HepG2 (cell line): ENCODE measurements at regions not wholly inside any gene's neighbourhood (a gene's known extent, or its start where the extent isn't known, plus 50 kb on each side); places are given as distances from the start of the nearest gene placed in this dataset.

Experiments used
- ATAC-seq: fragments of 200-7000 bp; cut with Tn5 transposase; 3 replicates; pipeline ENCODE4 v1.9.1; 2020; ENCODE audit warnings: mild to moderate bottlenecking, moderate library complexity
- BruUV-seq: library from RNA; stranded (reverse); fragments of 400-500 nt; replicated peaks from 2 replicates; lab custom pipeline; 2021; lab: Mats Ljungman, UMichigan
- CTCF ChIA-PET: fragments of 300-600 bp; formaldehyde crosslinking; extraction: SDS; loops from one replicate; lab custom pipeline; 2021; ENCODE audit warnings: low total read pairs, inconsistent platforms, low intra/inter-chr PET ratio; lab: Yijun Ruan, JAX
- POLR2A ChIA-PET: fragments of 350-600 bp; sonication (Branson Sonifier 250); formaldehyde crosslinking; loops from one replicate; lab custom pipeline; 2020; ENCODE audit warnings: antibody characterized with exemption, inconsistent platforms; lab: Yijun Ruan, JAX
- DNase-seq: peaks from one replicate; pipeline ENCODE4 v3.0.0-alpha.2; 2015; ENCODE audit warnings: low spot score
- FAIRE-seq: peaks from 3 replicates; lab custom pipeline; 2011; peaks lifted over from hg19 to GRCh38; lab: Jason Lieb, UNC
- H2AFZ ChIP-seq: one replicate; pipeline ENCODE4 v1.6.1; 2011; ENCODE audit warnings: low read length, inconsistent platforms
- H3K27ac ChIP-seq: fragments of 300-600 bp; 3 replicates; pipeline ENCODE4 v1.8.0; 2011; ENCODE audit warnings: mixed run types, mild to moderate bottlenecking, mixed read lengths, low read length, inconsistent platforms; ENCODE audit not compliant: insufficient read depth; ENCODE audit errors: extremely low read length
- H3K27me3 ChIP-seq, 2 experiments: fragments of 200-600 bp in 1 of 2; 2 replicates in 1 of 2; 3 replicates in 1 of 2; pipeline versions ENCODE4 v1.6.0 to v1.8.0; 2011; ENCODE audit warnings: low read length in 2 of 2, mild to moderate bottlenecking in 2 of 2, moderate library complexity in 2 of 2, inconsistent platforms in 1 of 2; ENCODE audit not compliant: insufficient read depth in 2 of 2, control insufficient read depth in 1 of 2
- H3K36me3 ChIP-seq, 2 experiments: fragments of 200-600 bp in 1 of 2; replicated peaks in 1 of 2; 2 replicates in 1 of 2; 3 replicates in 1 of 2; pipeline versions ENCODE4 v1.5.1 to v1.8.0; 2011; ENCODE audit warnings: low read length in 2 of 2, inconsistent platforms in 1 of 2; ENCODE audit not compliant: insufficient read depth in 2 of 2, control insufficient read depth in 1 of 2
- H3K4me1 ChIP-seq: 2 replicates; pipeline ENCODE4 v1.5.1; 2012; ENCODE audit warnings: low read length, inconsistent platforms; ENCODE audit not compliant: insufficient read depth
- H3K4me2 ChIP-seq: 2 replicates; pipeline ENCODE4 v1.6.0; 2011; ENCODE audit warnings: low read depth, low read length, inconsistent platforms
- H3K4me3 ChIP-seq, 3 experiments: fragments of 200-600 bp in 1 of 3; sonication (generic), shearing (Covaris generic) in 1 of 3; replicated peaks in 1 of 3; 2 replicates each; pipeline ENCODE4 v1.5.1; 2011 to 2016; ENCODE audit warnings: low read length in 3 of 3, inconsistent platforms in 2 of 3, low read depth in 2 of 3, mild to moderate bottlenecking in 2 of 3, control low read depth in 1 of 3, mixed read lengths in 1 of 3; ENCODE audit not compliant: insufficient read depth in 1 of 3
- H3K79me2 ChIP-seq: one replicate; pipeline ENCODE4 v1.6.1; 2011; ENCODE audit warnings: low read length, inconsistent platforms; ENCODE audit not compliant: insufficient read depth
- H3K9ac ChIP-seq: 2 replicates; pipeline ENCODE4 v1.6.0; 2011; ENCODE audit warnings: mild to moderate bottlenecking, low read depth, low read length, inconsistent platforms; ENCODE audit not compliant: insufficient read depth
- H3K9me3 ChIP-seq: 2 replicates; pipeline ENCODE4 v1.5.1; 2012; ENCODE audit warnings: mild to moderate bottlenecking, low read length
- H4K20me1 ChIP-seq: 2 replicates; pipeline ENCODE4 v1.6.0; 2011; ENCODE audit warnings: inconsistent platforms, mild to moderate bottlenecking, low read length, moderate library complexity; ENCODE audit not compliant: insufficient read depth
- ARID2 ChIP-seq: sonication (generic); formaldehyde crosslinking; IDR thresholded peaks from 2 replicates; pipeline ENCODE4 v1.8.1; 2022; ENCODE audit warnings: mild to moderate bottlenecking, missing genetic modification reagents, borderline replicate concordance
- ELF4 ChIP-seq: sonication (generic); formaldehyde crosslinking; IDR thresholded peaks from 2 replicates; pipeline ENCODE4 v1.5.0; 2020; ENCODE audit warnings: missing genetic modification reagents, mild to moderate bottlenecking, moderate library complexity, borderline replicate concordance
- NCOA2 ChIP-seq: sonication (generic); formaldehyde crosslinking; IDR thresholded peaks from 2 replicates; pipeline ENCODE4 v1.8.0; 2022; ENCODE audit warnings: inconsistent platforms
- SOX13 ChIP-seq, 3 experiments: fragments of 450-650 bp in 1 of 3; sonication (generic) in 1 of 3; formaldehyde crosslinking in 1 of 3; IDR thresholded peaks in 2 of 3; conservative IDR thresholded peaks in 1 of 3; 2 replicates each; pipeline versions ENCODE4 v1.5.0 to v1.6.1; 2016 to 2020; ENCODE audit warnings: antibody characterized with exemption in 1 of 3, mild to moderate bottlenecking in 1 of 3, missing compliant biosample characterization in 1 of 3, missing genetic modification reagents in 1 of 3, moderate library complexity in 1 of 3
- U2AF1 ChIP-seq: fragments of 200-400 bp; formaldehyde crosslinking; optimal IDR thresholded peaks from 2 replicates; pipeline ENCODE3; 2017; ENCODE audit warnings: mild to moderate bottlenecking, low read depth, low read length
- ZNF253 ChIP-seq: sonication (generic); formaldehyde crosslinking; IDR thresholded peaks from 2 replicates; pipeline ENCODE4 v1.8.0; 2022; ENCODE audit warnings: mild to moderate bottlenecking, missing genetic modification reagents, borderline replicate concordance
- ZNF670 ChIP-seq: sonication (generic); formaldehyde crosslinking; IDR thresholded peaks from 2 replicates; pipeline ENCODE4 v1.8.0; 2022; ENCODE audit warnings: mild to moderate bottlenecking, missing genetic modification reagents, borderline replicate concordance
- ZNF709 ChIP-seq: sonication (generic); formaldehyde crosslinking; IDR thresholded peaks from 2 replicates; pipeline ENCODE4 v1.5.0; 2020; ENCODE audit warnings: mild to moderate bottlenecking, missing genetic modification reagents
- ZNF776 ChIP-seq: sonication (generic); formaldehyde crosslinking; IDR thresholded peaks from 2 replicates; pipeline ENCODE4 v1.4.0; 2020; ENCODE audit warnings: mild to moderate bottlenecking, missing genetic modification reagents
- ZNF879 ChIP-seq: sonication (generic); formaldehyde crosslinking; IDR thresholded peaks from 2 replicates; pipeline ENCODE4 v1.8.1; 2023; ENCODE audit warnings: missing genetic modification reagents
- WGBS: methylation state at CpG from one replicate; pipeline ENCODE4 v1.1.6; 2017; ENCODE audit warnings: low lambda C conversion rate; 5-methylcytosine and 5-hydroxymethylcytosine counted together
- in situ Hi-C: cut with HindIII; loops from 2 replicates; pipeline ENCODE4 v1.10.0; 2017; ENCODE audit warnings: low pct_unique_long_range_greater_than_20kb; ENCODE audit not compliant: extremely low pct_ligation_motif_present
- intact Hi-C: fragments of 100-400 bp; cut with micrococcal nuclease; formaldehyde crosslinking; loops from one replicate; pipeline ENCODE4 v1.10.0; 2022; ENCODE audit not compliant: unreplicated experiment
- TF ChIP-seq, protein P1 (sequence below): sonication (generic); formaldehyde crosslinking; IDR thresholded peaks from 2 replicates; pipeline ENCODE4 v1.4.0; 2020; ENCODE audit warnings: missing genetic modification reagents, low read depth, mild to moderate bottlenecking, borderline replicate concordance
- TF ChIP-seq, protein P2 (sequence below): sonication (generic); formaldehyde crosslinking; IDR thresholded peaks from 2 replicates; pipeline ENCODE4 v1.4.0; 2020; ENCODE audit warnings: low read depth, mild to moderate bottlenecking, missing genetic modification reagents
- TF ChIP-seq, protein P3 (sequence below): sonication (generic); formaldehyde crosslinking; IDR thresholded peaks from 2 replicates; pipeline ENCODE4 v1.4.0; 2020; ENCODE audit warnings: mild to moderate bottlenecking, missing genetic modification reagents

DNA sequence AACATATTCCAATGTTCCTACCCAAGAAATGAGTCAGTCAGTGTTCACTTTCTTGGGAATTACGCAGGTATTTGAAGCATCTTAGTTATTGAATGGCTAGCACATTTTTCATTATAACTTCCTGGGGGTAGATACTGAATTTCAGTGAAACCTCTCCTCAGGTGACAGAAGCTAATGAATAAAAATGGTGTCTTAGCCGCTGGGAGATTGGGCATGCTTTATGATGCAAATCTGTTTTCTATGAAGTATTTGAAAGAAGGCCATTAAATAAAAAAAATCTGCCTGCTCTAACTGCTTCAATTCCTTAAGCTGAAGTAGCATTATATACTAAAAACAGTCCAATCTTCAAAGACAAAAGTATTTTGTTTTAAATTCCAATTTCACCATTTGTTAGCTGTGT is 132.8 kb upstream of the CYRIA start (continued):
- TF ChIP-seq SOX13 (IDR thresholded peaks at IDR 0.05) (no peak), SOX13 (CRISPR knock-in tag; conservative IDR thresholded peaks at IDR 0.05 in 1 of 2, IDR thresholded peaks at IDR 0.05 in 1 of 2) (no peak), ZNF253 (CRISPR knock-in tag) (no peak), ARID2 (CRISPR knock-in tag) (no peak)
- TF ChIP-seq, all 625 proteins: peak for 0

DNA sequence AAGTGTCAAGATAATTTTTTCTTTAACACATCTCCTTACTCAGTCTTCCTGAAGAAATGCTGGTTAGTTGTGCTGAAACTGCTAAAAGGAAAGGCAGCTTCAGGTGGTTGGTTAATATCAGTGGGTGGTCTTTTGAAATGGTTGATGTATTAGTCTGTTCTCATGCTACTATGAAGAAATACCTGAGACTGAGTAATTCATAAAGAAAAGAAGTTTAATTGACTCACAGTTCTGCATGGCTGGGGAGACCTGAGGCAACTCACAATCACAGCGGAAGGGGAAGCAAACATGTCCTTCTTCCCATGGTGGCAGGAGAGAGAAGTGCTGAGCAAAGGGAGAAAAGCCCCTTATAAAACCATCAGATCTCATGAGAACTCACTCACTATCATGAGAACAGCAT is 125.9 kb upstream of the CYRIA start:
- no peak for DNase-seq
- Histone ChIP-seq H3K9me3 (no peaks in the 10 kb centered on the region), H4K20me1 (no peaks in the 10 kb centered on the region), H3K36me3 (no peaks in the 10 kb centered on the region), H2AFZ (no peak overlapping the region), H3K4me1 (no peaks in the 10 kb centered on the region), H3K4me2 (no peak overlapping the region), H3K27me3 (no peaks in the 10 kb centered on the region), H3K9ac (no peak overlapping the region), H3K27ac (no peak overlapping the region), H3K79me2 (no peaks in the 10 kb centered on the region), H3K4me3 (no peak overlapping the region)
- intact Hi-C loops (no loop called here), in situ Hi-C loops (no loop called here)
- POLR2A ChIA-PET, result no interaction called here
- TF ChIP-seq ZNF709 (CRISPR knock-in tag) (no peak), ZNF670 (CRISPR knock-in tag) (no peak), U2AF1 (no peak)
- ATAC-seq, result no peak
- no TSS peak for BruUV-seq
- WGBS, result 73% methylated on average over 1 of the region's 1 CpG
- FAIRE-seq, result no peak
- CTCF ChIA-PET, result no interaction called here

DNA sequence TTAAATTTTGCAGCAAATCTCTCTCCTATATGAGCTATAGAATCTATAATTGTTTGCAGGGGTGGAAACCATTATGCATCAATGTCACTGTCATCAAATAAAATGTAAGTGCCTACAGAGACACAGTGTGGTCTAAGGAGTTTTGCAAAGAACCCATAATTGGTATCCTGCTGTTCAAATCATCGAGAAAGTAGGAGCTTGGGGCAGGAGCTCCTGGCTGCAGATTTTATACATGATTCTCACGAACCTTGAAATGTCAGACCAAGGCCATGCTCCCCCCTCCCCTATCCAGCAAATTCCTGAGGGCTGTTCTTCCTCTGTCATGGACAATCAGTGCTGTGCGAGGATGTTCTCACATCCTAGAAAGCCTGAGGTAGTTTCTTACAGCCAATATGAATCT is 119.5 kb upstream of the CYRIA start:
- Histone ChIP-seq H4K20me1 (no peaks in the 10 kb centered on the region), H3K27ac (no peak overlapping the region), H3K4me2 (no peak overlapping the region), H3K27me3 (no peaks in the 10 kb centered on the region), H3K9ac (no peak overlapping the region), H3K9me3 (no peaks in the 10 kb centered on the region), H3K36me3 (no peaks in the 10 kb centered on the region), H3K79me2 (no peaks in the 10 kb centered on the region), H2AFZ (no peak overlapping the region), H3K4me1 (no peaks in the 10 kb centered on the region), H3K4me3 (no peak overlapping the region)
- DNase-seq (no peak), FAIRE-seq (no peak), ATAC-seq (no peak)
- 22% methylated on average over 3 of the region's 3 CpGs for WGBS
- POLR2A ChIA-PET, result no interaction called here
- CTCF ChIA-PET, result no interaction called here
- BruUV-seq, result no TSS peak
- intact Hi-C loops (no loop called here), in situ Hi-C loops (no loop called here)
- TF ChIP-seq, protein P1, sequence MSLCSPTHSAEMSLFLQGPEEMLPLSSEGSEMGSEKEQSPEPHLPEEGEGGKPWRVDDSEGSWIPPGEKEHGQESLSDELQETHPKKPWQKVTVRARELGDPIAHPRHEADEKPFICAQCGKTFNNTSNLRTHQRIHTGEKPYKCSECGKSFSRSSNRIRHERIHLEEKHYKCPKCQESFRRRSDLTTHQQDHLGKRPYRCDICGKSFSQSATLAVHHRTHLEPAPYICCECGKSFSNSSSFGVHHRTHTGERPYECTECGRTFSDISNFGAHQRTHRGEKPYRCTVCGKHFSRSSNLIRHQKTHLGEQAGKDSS, result no peak
- TF ChIP-seq, protein P2, sequence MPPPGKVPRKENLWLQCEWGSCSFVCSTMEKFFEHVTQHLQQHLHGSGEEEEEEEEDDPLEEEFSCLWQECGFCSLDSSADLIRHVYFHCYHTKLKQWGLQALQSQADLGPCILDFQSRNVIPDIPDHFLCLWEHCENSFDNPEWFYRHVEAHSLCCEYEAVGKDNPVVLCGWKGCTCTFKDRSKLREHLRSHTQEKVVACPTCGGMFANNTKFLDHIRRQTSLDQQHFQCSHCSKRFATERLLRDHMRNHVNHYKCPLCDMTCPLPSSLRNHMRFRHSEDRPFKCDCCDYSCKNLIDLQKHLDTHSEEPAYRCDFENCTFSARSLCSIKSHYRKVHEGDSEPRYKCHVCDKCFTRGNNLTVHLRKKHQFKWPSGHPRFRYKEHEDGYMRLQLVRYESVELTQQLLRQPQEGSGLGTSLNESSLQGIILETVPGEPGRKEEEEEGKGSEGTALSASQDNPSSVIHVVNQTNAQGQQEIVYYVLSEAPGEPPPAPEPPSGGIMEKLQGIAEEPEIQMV, result no peak
- TF ChIP-seq ZNF879 (CRISPR knock-in tag) (no peak), NCOA2 (CRISPR knock-in tag) (no peak), ELF4 (CRISPR knock-in tag) (no peak), U2AF1 (no peak), ZNF776 (CRISPR knock-in tag) (no peak)
- TF ChIP-seq, protein P3, sequence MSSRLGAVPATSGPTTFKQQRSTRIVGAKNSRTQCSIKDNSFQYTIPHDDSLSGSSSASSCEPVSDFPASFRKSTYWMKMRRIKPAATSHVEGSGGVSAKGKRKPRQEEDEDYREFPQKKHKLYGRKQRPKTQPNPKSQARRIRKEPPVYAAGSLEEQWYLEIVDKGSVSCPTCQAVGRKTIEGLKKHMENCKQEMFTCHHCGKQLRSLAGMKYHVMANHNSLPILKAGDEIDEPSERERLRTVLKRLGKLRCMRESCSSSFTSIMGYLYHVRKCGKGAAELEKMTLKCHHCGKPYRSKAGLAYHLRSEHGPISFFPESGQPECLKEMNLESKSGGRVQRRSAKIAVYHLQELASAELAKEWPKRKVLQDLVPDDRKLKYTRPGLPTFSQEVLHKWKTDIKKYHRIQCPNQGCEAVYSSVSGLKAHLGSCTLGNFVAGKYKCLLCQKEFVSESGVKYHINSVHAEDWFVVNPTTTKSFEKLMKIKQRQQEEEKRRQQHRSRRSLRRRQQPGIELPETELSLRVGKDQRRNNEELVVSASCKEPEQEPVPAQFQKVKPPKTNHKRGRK (CRISPR knock-in tag), result no peak
